Endothelial cell of umbilical vein (primary cell): ENCODE measurements at regions not wholly inside any gene's neighbourhood (a gene's known extent, or its start where the extent isn't known, plus 50 kb on each side); places are given as distances from the start of the nearest gene placed in this dataset.

ENCODE experiments used
- BruUV-seq: library from RNA; stranded (reverse); fragments of 400-500 nt; replicated peaks from 2 replicates; lab custom pipeline; 2021; lab: Mats Ljungman, UMichigan
- CTCF ChIA-PET: fragments of 300-600, 350-600 bp; sonication (Branson Sonifier 250); formaldehyde crosslinking; loops from one replicate; lab custom pipeline; 2021; ENCODE audit warnings: antibody characterized with exemption, inconsistent platforms; lab: Charles Lee
- POLR2A ChIA-PET: fragments of 300-600, 350-600 bp; sonication (Branson Sonifier 250); formaldehyde crosslinking; loops from one replicate; lab custom pipeline; 2021; ENCODE audit warnings: antibody characterized with exemption, inconsistent platforms; lab: Charles Lee
- DNase-seq: peaks from one replicate; pipeline ENCODE4 v3.0.0-alpha.2; 2011; ENCODE audit warnings: low read depth, low spot score
- FAIRE-seq: peaks from 2 replicates; lab custom pipeline; 2011; peaks lifted over from hg19 to GRCh38; lab: Jason Lieb, UNC
- H2AFZ ChIP-seq: 2 replicates; pipeline ENCODE4 v1.6.0; 2012; ENCODE audit warnings: low read depth, low read length, control low read depth, inconsistent platforms
- H3K27ac ChIP-seq: 2 replicates; pipeline ENCODE4 v1.5.1; 2011; ENCODE audit warnings: low read depth, mild to moderate bottlenecking, control low read depth, low read length, moderate library complexity; ENCODE audit not compliant: insufficient read depth
- H3K27me3 ChIP-seq, 2 experiments: 2 replicates each; pipeline versions ENCODE4 v1.6.0 to v1.6.1; 2011; ENCODE audit warnings: low read length in 2 of 2, mixed read lengths in 1 of 2; ENCODE audit not compliant: control insufficient read depth in 2 of 2, insufficient read depth in 2 of 2
- H3K36me3 ChIP-seq, 2 experiments: 2 replicates in 1 of 2; 3 replicates in 1 of 2; pipeline ENCODE4 v1.5.1; 2011; ENCODE audit warnings: low read length in 2 of 2, mild to moderate bottlenecking in 1 of 2, moderate library complexity in 1 of 2; ENCODE audit not compliant: control insufficient read depth in 2 of 2, insufficient read depth in 2 of 2; ENCODE audit errors: extremely low read depth in 1 of 2
- H3K4me1 ChIP-seq: 3 replicates; pipeline ENCODE4 v1.5.1; 2011; ENCODE audit warnings: mild to moderate bottlenecking, low read length; ENCODE audit not compliant: control insufficient read depth, insufficient read depth; ENCODE audit errors: extremely low read depth
- H3K4me2 ChIP-seq: 2 replicates; pipeline ENCODE4 v1.6.1; 2011; ENCODE audit warnings: low read length, control low read depth, mixed read lengths; ENCODE audit not compliant: insufficient read depth
- H3K4me3 ChIP-seq, 3 experiments: fragments of 200-600 bp in 1 of 3; sonication (generic), shearing (Covaris generic) in 1 of 3; replicated peaks in 1 of 3; 2 replicates each; pipeline ENCODE4 v1.5.1; 2011 to 2016; ENCODE audit warnings: control low read depth in 3 of 3, low read length in 3 of 3, mild to moderate bottlenecking in 2 of 3, inconsistent platforms in 1 of 3, low read depth in 1 of 3, moderate library complexity in 1 of 3; ENCODE audit not compliant: insufficient read depth in 1 of 3
- H3K79me2 ChIP-seq: 2 replicates; pipeline ENCODE4 v1.6.0; 2012; ENCODE audit warnings: low read length, inconsistent platforms; ENCODE audit not compliant: control insufficient read depth, insufficient read depth
- H3K9ac ChIP-seq: replicated peaks from 2 replicates; pipeline ENCODE3; 2011; ENCODE audit warnings: low read length, control low read depth; ENCODE audit not compliant: insufficient read depth; ENCODE audit errors: extremely low read depth
- H3K9me1 ChIP-seq: replicated peaks from 3 replicates; pipeline ENCODE4 v1.6.0; 2011; ENCODE audit warnings: mild to moderate bottlenecking, low read length; ENCODE audit not compliant: control insufficient read depth, insufficient read depth; ENCODE audit errors: extremely low read depth
- H3K9me3 ChIP-seq: replicated peaks from 2 replicates; pipeline ENCODE4 v1.5.1; 2012; ENCODE audit warnings: low read length, inconsistent platforms; ENCODE audit not compliant: control insufficient read depth, insufficient read depth
- H4K20me1 ChIP-seq: replicated peaks from 2 replicates; pipeline ENCODE3; 2011; ENCODE audit warnings: mild to moderate bottlenecking, low read length; ENCODE audit not compliant: control insufficient read depth, insufficient read depth; ENCODE audit errors: extremely low read depth
- CTCF ChIP-seq, 2 donors: IDR thresholded peaks; 1 replicate in 1 of 2; 2 replicates in 1 of 2; pipeline ENCODE4 v1.5.1; 2011; ENCODE audit warnings: low read length in 2 of 2, mild to moderate bottlenecking in 2 of 2, moderate library complexity in 2 of 2, control low read depth in 1 of 2, inconsistent platforms in 1 of 2, low read depth in 1 of 2; ENCODE audit not compliant: insufficient read depth in 1 of 2; ENCODE audit errors: extremely low read depth in 1 of 2
- EZH2 ChIP-seq: IDR thresholded peaks from 2 replicates; pipeline ENCODE4 v1.6.1; 2012; ENCODE audit warnings: borderline replicate concordance, low read depth, mild to moderate bottlenecking, moderate library complexity, low read length, inconsistent platforms; ENCODE audit not compliant: severe bottlenecking
- FOS ChIP-seq: IDR thresholded peaks from 2 replicates; pipeline ENCODE4 v1.6.1; 2011; ENCODE audit warnings: mild to moderate bottlenecking, low read length, moderate library complexity, borderline replicate concordance; ENCODE audit not compliant: insufficient read depth
- MAX ChIP-seq: IDR thresholded peaks from 2 replicates; pipeline ENCODE4 v1.6.1; 2011; ENCODE audit not compliant: insufficient read depth, insufficient read length
- MYC ChIP-seq: IDR thresholded peaks from one replicate; pipeline ENCODE4 v1.6.1; 2011; ENCODE audit warnings: mild to moderate bottlenecking, low read depth, low read length
- POLR2A ChIP-seq: IDR thresholded peaks from 2 replicates; pipeline ENCODE4 v1.6.1; 2012; ENCODE audit warnings: low read depth, mild to moderate bottlenecking, control low read depth, low read length
- POLR2AphosphoS5 ChIP-seq: IDR thresholded peaks from 2 replicates; pipeline ENCODE4 v1.6.1; 2012; ENCODE audit warnings: low read depth, mild to moderate bottlenecking, control low read depth, low read length, moderate library complexity; ENCODE audit not compliant: insufficient read depth
- dilution Hi-C: fragments of 300-500 bp; cut with MboI; formaldehyde crosslinking; loops from one replicate; pipeline ENCODE4 v1.15.0; 2019; ENCODE audit warnings: low sequenced_read_pairs; ENCODE audit not compliant: extremely low pct_ligation_motif_present
- intact Hi-C: fragments of 100-400 bp; cut with micrococcal nuclease; formaldehyde crosslinking; loops from one replicate; pipeline ENCODE4 v1.10.0; 2022

GRCh38 chr17:54007855-54008254 lies 185.1 kb downstream of the KIF2B start:
- no TSS peak for BruUV-seq
- H3K9me1 ChIP-seq, result no peaks in the 10 kb centered on the region
- H3K36me3 ChIP-seq, result no peaks in the 10 kb centered on the region
- H3K79me2 ChIP-seq, result no peaks in the 10 kb centered on the region
- DNase-seq (no peak), FAIRE-seq (no peak)
- H4K20me1 ChIP-seq, result no peaks in the 10 kb centered on the region
- H3K27ac ChIP-seq, result no peak overlapping the region
- intact Hi-C loops, result no loop called here
- H3K4me2 ChIP-seq, result no peak overlapping the region
- no peaks in the 10 kb centered on the region for H3K4me1 ChIP-seq
- H3K9ac ChIP-seq, result no peak overlapping the region
- H2AFZ ChIP-seq, result no peak overlapping the region
- H3K9me3 ChIP-seq, result peaks cover 2% of the 10 kb centered on the region
- H3K4me3 ChIP-seq, result no peak overlapping the region
- H3K27me3 ChIP-seq, result no peaks in the 10 kb centered on the region
- TF ChIP-seq MYC, result no peak
- dilution Hi-C loops, result no loop called here
- ChIA-PET CTCF (no interaction called here), POLR2A (no interaction called here)

GRCh38 chr17:54009502-54009901 lies 186.8 kb downstream of the KIF2B start:
- no peak for DNase-seq
- Histone ChIP-seq H3K4me2 (no peak overlapping the region), H4K20me1 (no peaks in the 10 kb centered on the region), H3K79me2 (no peaks in the 10 kb centered on the region), H3K27me3 (no peaks in the 10 kb centered on the region), H3K27ac (no peak overlapping the region), H2AFZ (no peak overlapping the region), H3K36me3 (no peaks in the 10 kb centered on the region), H3K4me3 (no peak overlapping the region), H3K9me3 (peaks cover 2% of the 10 kb centered on the region), H3K4me1 (no peaks in the 10 kb centered on the region), H3K9me1 (no peaks in the 10 kb centered on the region), H3K9ac (no peak overlapping the region)
- ChIA-PET CTCF (no interaction called here), POLR2A (no interaction called here)
- dilution Hi-C loops, result no loop called here
- FAIRE-seq, result no peak
- TF ChIP-seq EZH2 (no peak), MYC (no peak), FOS (no peak), CTCF (IDR thresholded peaks at IDR 0.05; ENCODE audit: extremely low read depth in 1 of 2, insufficient read depth in 1 of 2, low read depth in 1 of 2, low read length in 2 of 2) (no peak), POLR2A (no peak), POLR2AphosphoS5 (no peak), MAX (no peak)
- no TSS peak for BruUV-seq
- intact Hi-C loops, result no loop called here
